K562 (cell line): ENCODE measurements at regions not wholly inside any gene's neighbourhood (a gene's known extent, or its start where the extent isn't known, plus 50 kb on each side); places are given as distances from the start of the nearest gene placed in this dataset.

Source experiments
- ATAC-seq: fragments of 200-7000 bp; cut with Tn5 transposase; 3 replicates; pipeline ENCODE4 v1.9.1; 2020; ENCODE audit warnings: moderate library complexity
- BruUV-seq: library from RNA; stranded (reverse); fragments of 400-500 nt; replicated peaks from 2 replicates; lab custom pipeline; 2021; lab: Mats Ljungman, UMichigan
- CTCF ChIA-PET: fragments of 300-600 bp; formaldehyde crosslinking; extraction: SDS; loops from one replicate; lab custom pipeline; 2021; ENCODE audit warnings: low intra/inter-chr PET ratio; lab: Yijun Ruan, JAX
- POLR2A ChIA-PET: fragments of 300-600, 350-650 bp; sonication (Branson Sonifier 250); formaldehyde crosslinking; extraction: SDS; loops from one replicate; lab custom pipeline; 2021; ENCODE audit warnings: antibody characterized with exemption, inconsistent platforms; lab: Yijun Ruan, JAX
- DNase-seq, 4 experiments: peaks; one replicate each; pipeline versions ENCODE4 v3.0.0 to v3.0.0-alpha.2; 2011 to 2018; ENCODE audit warnings: low spot score in 3 of 4, mixed read lengths in 3 of 4; ENCODE audit errors: extremely low read depth in 1 of 4
- FAIRE-seq: peaks from 2 replicates; lab custom pipeline; 2011; peaks lifted over from hg19 to GRCh38; lab: Jason Lieb, UNC
- H2AFZ ChIP-seq: 2 replicates; pipeline ENCODE4 v1.6.0; 2011; ENCODE audit warnings: low read depth, low read length, control low read depth, inconsistent platforms
- H3K27ac ChIP-seq: fragments of 200-600 bp; 3 replicates; pipeline ENCODE4 v1.8.0; 2011; ENCODE audit warnings: low read depth, mild to moderate bottlenecking, control low read depth, inconsistent platforms, low read length, moderate library complexity, mixed read lengths; ENCODE audit errors: extremely low read depth
- H3K27me3 ChIP-seq, 2 experiments: fragments of 300-600 bp in 1 of 2; 2 replicates in 1 of 2; 3 replicates in 1 of 2; pipeline versions ENCODE4 v1.6.0 to v1.8.0; 2011; ENCODE audit warnings: inconsistent platforms in 2 of 2, low read length in 2 of 2, mild to moderate bottlenecking in 1 of 2, mixed read lengths in 1 of 2, moderate library complexity in 1 of 2; ENCODE audit not compliant: control insufficient read depth in 2 of 2, insufficient read depth in 2 of 2
- H3K36me3 ChIP-seq: fragments of 300-600 bp; 3 replicates; pipeline ENCODE4 v1.8.0; 2011; ENCODE audit warnings: mild to moderate bottlenecking, low read length, inconsistent platforms; ENCODE audit not compliant: control insufficient read depth, insufficient read depth
- H3K4me1 ChIP-seq, 2 experiments: fragments of 200-600 bp in 1 of 2; replicated peaks in 1 of 2; 2 replicates in 1 of 2; 3 replicates in 1 of 2; pipeline versions ENCODE4 v1.5.1 to v1.8.0; 2011; ENCODE audit warnings: inconsistent platforms in 2 of 2, low read length in 2 of 2, mild to moderate bottlenecking in 1 of 2, mixed read lengths in 1 of 2, moderate library complexity in 1 of 2; ENCODE audit not compliant: control insufficient read depth in 2 of 2, insufficient read depth in 2 of 2
- H3K4me2 ChIP-seq: 2 replicates; pipeline ENCODE4 v1.6.1; 2011; ENCODE audit warnings: low read length, control low read depth, inconsistent platforms, mixed read lengths; ENCODE audit not compliant: insufficient read depth
- H3K4me3 ChIP-seq: fragments of 200-600 bp; sonication (generic), shearing (Covaris generic); 2 replicates; pipeline ENCODE4 v1.5.1; 2016; ENCODE audit warnings: control low read depth, inconsistent platforms
- H3K79me2 ChIP-seq: fragments of 200-600 bp; 3 replicates; pipeline ENCODE4 v1.8.0; 2011; ENCODE audit warnings: low read length, inconsistent platforms; ENCODE audit not compliant: control insufficient read depth, insufficient read depth
- H3K9ac ChIP-seq, 2 experiments: 2 replicates each; pipeline versions ENCODE4 v1.6.0 to v1.6.1; 2011; ENCODE audit warnings: low read depth in 2 of 2, low read length in 2 of 2, control low read depth in 1 of 2, inconsistent platforms in 1 of 2, mild to moderate bottlenecking in 1 of 2, mixed read lengths in 1 of 2; ENCODE audit not compliant: insufficient read depth in 1 of 2
- H3K9me1 ChIP-seq: one replicate; pipeline ENCODE4 v1.6.0; 2011; ENCODE audit warnings: inconsistent platforms, mild to moderate bottlenecking, low read length, moderate library complexity; ENCODE audit not compliant: control insufficient read depth, insufficient read depth
- H3K9me3 ChIP-seq: replicated peaks from 2 replicates; pipeline ENCODE4 v1.5.1; 2011; ENCODE audit warnings: low read depth, low read length, inconsistent platforms; ENCODE audit not compliant: control insufficient read depth, insufficient read depth
- H4K20me1 ChIP-seq: replicated peaks from 2 replicates; pipeline ENCODE4 v1.6.1; 2011; ENCODE audit warnings: low read length, inconsistent platforms, mixed read lengths; ENCODE audit not compliant: control insufficient read depth, insufficient read depth
- UBTF ChIP-seq, 2 experiments: IDR thresholded peaks; 2 replicates each; pipeline ENCODE4 v1.6.1; 2012; ENCODE audit warnings: improper control_type of control experiment in 2 of 2, low read depth in 2 of 2, low read length in 2 of 2, borderline replicate concordance in 1 of 2
- ZBTB2 ChIP-seq: fragments of 450-650 bp; IDR thresholded peaks from 2 replicates; pipeline ENCODE4 v1.6.1; 2016; ENCODE audit warnings: antibody characterized with exemption
- ZBTB9 ChIP-seq: fragments of 450-650 bp; formaldehyde crosslinking; IDR thresholded peaks from 2 replicates; pipeline ENCODE4 v1.4.0; 2020; ENCODE audit warnings: mild to moderate bottlenecking, moderate library complexity
- ZNF280A ChIP-seq: fragments of 450-650 bp; IDR thresholded peaks from 2 replicates; pipeline ENCODE4 v1.6.1; 2018; ENCODE audit warnings: mild to moderate bottlenecking, low read depth; ENCODE audit not compliant: partially characterized antibody
- WGBS: fragments of 100-300 bp; shearing (Covaris generic); methylation state at CpG from one replicate; pipeline ENCODE4 v1.1.6; 2016; ENCODE audit warnings: low coverage, mixed read lengths; ENCODE audit not compliant: insufficient coverage; ENCODE audit errors: missing lambda C conversion rate; 5-methylcytosine and 5-hydroxymethylcytosine counted together
- in situ Hi-C: fragments of 300-500 bp; cut with MboI; formaldehyde crosslinking; loops from 4 replicates; pipeline ENCODE4 v1.15.0; 2018; ENCODE audit warnings: inconsistent platforms, mixed read lengths
- intact Hi-C: fragments of 100-400 bp; cut with micrococcal nuclease; formaldehyde crosslinking; loops from 2 replicates; pipeline ENCODE4 v1.14.2; 2022

GRCh38 chr7:24466168-24466768 is 107.0 kb upstream of the PALS2 start:
- 0% methylated on average over 3 of the region's 3 CpGs for WGBS
- FAIRE-seq, result no peak
- ChIA-PET CTCF (no interaction called here), POLR2A (interaction anchor here (0.5 to 1.0 kb wide), 2 partner anchors 12 to 47 kb away, joined by 3 to 4 read pairs; no protein-coding TSS in a partner anchor)
- BruUV-seq, result no TSS peak
- H3K4me3 ChIP-seq, result no peak overlapping the region
- H3K36me3 ChIP-seq, result no peaks in the 10 kb centered on the region
- H3K79me2 ChIP-seq, result no peaks in the 10 kb centered on the region
- intact Hi-C loops (no loop called here), in situ Hi-C loops (no loop called here)
- no peaks in the 10 kb centered on the region for H3K9me3 ChIP-seq
- no peak overlapping the region for H3K4me2 ChIP-seq
- no peak for DNase-seq
- H3K9me1 ChIP-seq, result no peaks in the 10 kb centered on the region
- ATAC-seq, result no peak
- H3K4me1 ChIP-seq, result no peaks in the 10 kb centered on the region
- H3K27ac ChIP-seq, result no peak overlapping the region
- no peaks in the 10 kb centered on the region for H4K20me1 ChIP-seq
- H3K9ac ChIP-seq, result no peak overlapping the region
- TF ChIP-seq ZBTB2, result no peak
- TF ChIP-seq ZNF280A, result no peak
- TF ChIP-seq UBTF (IDR thresholded peaks at IDR 0.05; ENCODE audit: borderline replicate concordance in 1 of 2, low read depth in 2 of 2, low read length in 2 of 2), result no peak
- TF ChIP-seq ZBTB9 (CRISPR knock-in tag), result no peak
- H2AFZ ChIP-seq, result no peak overlapping the region
- peaks cover 0 to 4% of the 10 kb centered on the region in 2 experiments; a peak in 1 of 5 replicates for H3K27me3 ChIP-seq
